ENCODE measurements at regions not wholly inside any gene's neighbourhood (a gene's known extent, or its start where the extent isn't known, plus 50 kb on each side); places are given as distances from the start of the nearest gene placed in this dataset.

- Histone ChIP-seq H3K4me3 (ENCODE audit: low read length) (no peak overlapping the region), H3K36me3 (replicated peaks; ENCODE audit: low read depth, low read length) (no peaks in the 10 kb centered on the region), H3K27ac (ENCODE audit: low read length) (no peak overlapping the region), H3K4me1 (ENCODE audit: low read length) (no peaks in the 10 kb centered on the region; the same call in 1 of the 2 replicates), H3K79me2 (ENCODE audit: low read length) (no peaks in the 10 kb centered on the region), H4K20me1 (ENCODE audit: insufficient read depth, low read length) (no peaks in the 10 kb centered on the region), H3K4me2 (ENCODE audit: low read length) (no peak overlapping the region), H3K9me3 (ENCODE audit: insufficient read depth, low read length) (no peaks in the 10 kb centered on the region), H2AFZ (ENCODE audit: low read depth, low read length) (no peak overlapping the region), H3K9ac (ENCODE audit: low read length) (no peak overlapping the region), H3K27me3 (ENCODE audit: low read depth, low read length) (peaks cover 17% of the 10 kb centered on the region)
- no peak for TF ChIP-seq EZH2phosphoT487 (IDR thresholded peaks at IDR 0.05; ENCODE audit: low read depth)
- TF ChIP-seq, protein P1, sequence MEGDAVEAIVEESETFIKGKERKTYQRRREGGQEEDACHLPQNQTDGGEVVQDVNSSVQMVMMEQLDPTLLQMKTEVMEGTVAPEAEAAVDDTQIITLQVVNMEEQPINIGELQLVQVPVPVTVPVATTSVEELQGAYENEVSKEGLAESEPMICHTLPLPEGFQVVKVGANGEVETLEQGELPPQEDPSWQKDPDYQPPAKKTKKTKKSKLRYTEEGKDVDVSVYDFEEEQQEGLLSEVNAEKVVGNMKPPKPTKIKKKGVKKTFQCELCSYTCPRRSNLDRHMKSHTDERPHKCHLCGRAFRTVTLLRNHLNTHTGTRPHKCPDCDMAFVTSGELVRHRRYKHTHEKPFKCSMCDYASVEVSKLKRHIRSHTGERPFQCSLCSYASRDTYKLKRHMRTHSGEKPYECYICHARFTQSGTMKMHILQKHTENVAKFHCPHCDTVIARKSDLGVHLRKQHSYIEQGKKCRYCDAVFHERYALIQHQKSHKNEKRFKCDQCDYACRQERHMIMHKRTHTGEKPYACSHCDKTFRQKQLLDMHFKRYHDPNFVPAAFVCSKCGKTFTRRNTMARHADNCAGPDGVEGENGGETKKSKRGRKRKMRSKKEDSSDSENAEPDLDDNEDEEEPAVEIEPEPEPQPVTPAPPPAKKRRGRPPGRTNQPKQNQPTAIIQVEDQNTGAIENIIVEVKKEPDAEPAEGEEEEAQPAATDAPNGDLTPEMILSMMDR (IDR thresholded peaks at IDR 0.05; ENCODE audit: low read depth, low read length): no peak
Measured at GRCh38 chr18:73848656-73849055, 299.0 kb downstream of the FBXO15 start.

- TF ChIP-seq, protein P1 (IDR thresholded peaks at IDR 0.05; ENCODE audit: low read depth, low read length): no peak
- no peak for TF ChIP-seq EZH2phosphoT487 (IDR thresholded peaks at IDR 0.05; ENCODE audit: low read depth)
- H3K4me3 ChIP-seq (ENCODE audit: low read length): no peak overlapping the region
- H3K4me1 ChIP-seq (ENCODE audit: low read length): 0 out of 2 replicates have a peak, but pooled peaks cover 5% of the 10 kb centered on the region
- H3K27me3 ChIP-seq (ENCODE audit: low read depth, low read length): peaks cover 23% of the 10 kb centered on the region
- H3K27ac ChIP-seq (ENCODE audit: low read length): no peak overlapping the region
- no peaks in the 10 kb centered on the region for H3K79me2 ChIP-seq (ENCODE audit: low read length)
- no peaks in the 10 kb centered on the region for H3K36me3 ChIP-seq (replicated peaks; ENCODE audit: low read depth, low read length)
- no peaks in the 10 kb centered on the region for H3K9me3 ChIP-seq (ENCODE audit: insufficient read depth, low read length)
- no peaks in the 10 kb centered on the region for H4K20me1 ChIP-seq (ENCODE audit: insufficient read depth, low read length)
- no peak overlapping the region for H3K4me2 ChIP-seq (ENCODE audit: low read length)
- no peak overlapping the region for H2AFZ ChIP-seq (ENCODE audit: low read depth, low read length)
- no peak overlapping the region for H3K9ac ChIP-seq (ENCODE audit: low read length)
Measured at GRCh38 chr18:73843455-73843854, 304.2 kb downstream of the FBXO15 start.

DNA sequence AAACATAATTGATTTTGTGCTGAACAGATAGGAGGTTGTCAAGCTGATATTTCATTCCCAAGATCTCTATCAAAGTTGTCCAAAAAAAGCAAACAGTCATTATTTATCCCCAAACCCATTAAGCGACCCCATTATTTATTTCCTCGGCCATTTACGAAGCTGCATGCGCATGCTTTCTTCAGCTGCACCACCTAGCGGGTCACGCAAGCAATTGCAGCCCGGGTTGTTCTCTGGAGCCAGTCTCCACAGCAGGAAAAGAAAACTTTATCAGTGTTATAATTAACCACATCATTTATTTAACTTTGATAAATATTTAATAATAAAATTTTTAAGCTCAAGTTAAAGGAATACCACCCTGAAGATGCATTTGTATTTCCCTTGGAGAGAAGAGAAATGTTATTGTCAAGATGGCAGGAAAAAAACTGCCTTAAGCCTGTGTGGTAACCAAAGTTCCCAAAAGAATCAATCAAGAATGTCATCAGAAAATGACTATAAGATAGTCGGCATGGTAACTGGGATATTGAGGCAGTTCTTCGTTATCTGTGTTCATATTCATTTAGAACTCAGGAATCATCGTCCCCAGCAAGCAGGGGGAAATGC, 304.7 kb downstream of the FBXO15 start:
- Histone ChIP-seq H3K36me3 (replicated peaks; ENCODE audit: low read depth, low read length) (no peaks in the 10 kb centered on the region), H3K4me3 (ENCODE audit: low read length) (peak overlapping the region; percentile 61), H3K9me3 (ENCODE audit: insufficient read depth, low read length) (no peaks in the 10 kb centered on the region), H3K27me3 (ENCODE audit: low read depth, low read length) (peaks cover 23% of the 10 kb centered on the region), H3K79me2 (ENCODE audit: low read length) (no peaks in the 10 kb centered on the region), H2AFZ (ENCODE audit: low read depth, low read length) (peak overlapping the region; percentile 63), H3K4me2 (ENCODE audit: low read length) (peak overlapping the region; percentile 70), H4K20me1 (ENCODE audit: insufficient read depth, low read length) (no peaks in the 10 kb centered on the region), H3K27ac (ENCODE audit: low read length) (no peak overlapping the region), H3K9ac (ENCODE audit: low read length) (no peak overlapping the region), H3K4me1 (ENCODE audit: low read length) (0 out of 2 replicates have a peak, but pooled peaks cover 5% of the 10 kb centered on the region)
- TF ChIP-seq EZH2phosphoT487 (IDR thresholded peaks at IDR 0.05; ENCODE audit: low read depth): no peak
- TF ChIP-seq, protein P1 (IDR thresholded peaks at IDR 0.05; ENCODE audit: low read depth, low read length): peak; percentile 98

DNA sequence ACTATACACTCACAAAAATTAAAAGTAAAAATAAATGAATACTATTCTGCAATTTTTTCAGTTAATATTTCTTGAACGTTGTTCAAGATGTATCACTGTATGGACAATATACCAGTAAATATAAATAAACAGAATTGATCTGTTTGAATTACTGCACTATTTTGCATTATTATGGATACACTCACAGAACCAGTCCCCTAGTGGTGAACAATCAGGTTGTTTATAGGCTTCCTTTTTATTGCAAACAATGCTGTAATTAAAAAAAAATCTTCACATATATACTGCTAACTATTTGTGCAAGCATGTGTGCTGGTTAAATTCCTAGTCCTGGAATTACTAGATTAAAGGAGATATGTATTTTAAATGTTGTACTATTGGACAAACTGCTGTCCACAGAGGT, 306.0 kb downstream of the FBXO15 start:
- no peak overlapping the region for H3K9ac ChIP-seq (ENCODE audit: low read length)
- no peaks in the 10 kb centered on the region for H3K79me2 ChIP-seq (ENCODE audit: low read length)
- TF ChIP-seq, protein P1 (IDR thresholded peaks at IDR 0.05; ENCODE audit: low read depth, low read length): 0 out of 2 replicates have a peak, but pooled peaks have one; percentile 30
- no peak for TF ChIP-seq EZH2phosphoT487 (IDR thresholded peaks at IDR 0.05; ENCODE audit: low read depth)
- H3K9me3 ChIP-seq (ENCODE audit: insufficient read depth, low read length): no peaks in the 10 kb centered on the region
- no peak overlapping the region for H3K4me2 ChIP-seq (ENCODE audit: low read length)
- H3K4me3 ChIP-seq (ENCODE audit: low read length): no peak overlapping the region
- 0 out of 2 replicates have a peak, but pooled peaks cover 5% of the 10 kb centered on the region for H3K4me1 ChIP-seq (ENCODE audit: low read length)
- peaks cover 23% of the 10 kb centered on the region for H3K27me3 ChIP-seq (ENCODE audit: low read depth, low read length)
- peak overlapping the region; percentile 63; the same call in 1 of the 2 replicates for H2AFZ ChIP-seq (ENCODE audit: low read depth, low read length)
- no peak overlapping the region for H3K27ac ChIP-seq (ENCODE audit: low read length)
- no peaks in the 10 kb centered on the region for H4K20me1 ChIP-seq (ENCODE audit: insufficient read depth, low read length)
- H3K36me3 ChIP-seq (replicated peaks; ENCODE audit: low read depth, low read length): no peaks in the 10 kb centered on the region

Measured in OCI-LY3 (cell line).